Kidney (tissue), 13 donors: ENCODE measurements at regions not wholly inside any gene's neighbourhood (a gene's known extent, or its start where the extent isn't known, plus 50 kb on each side); places are given as distances from the start of the nearest gene placed in this dataset.

Source experiments
- DNase-seq, 5 donors: peaks; one replicate each; pipeline ENCODE4 v3.0.0-alpha.2; 2013 to 2020
- FAIRE-seq: peaks from 2 replicates; lab custom pipeline; 2012; peaks lifted over from hg19 to GRCh38; lab: Jason Lieb, UNC
- H3K27ac ChIP-seq, 2 donors: one replicate each; pipeline ENCODE4 v1.7.0; 2013; ENCODE audit warnings: low read depth in 2 of 2, low read length in 2 of 2, inconsistent platforms in 1 of 2
- H3K27me3 ChIP-seq: one replicate; pipeline ENCODE4 v1.7.1; 2013; ENCODE audit warnings: low read length, inconsistent platforms; ENCODE audit not compliant: control insufficient read depth, insufficient read depth
- H3K36me3 ChIP-seq, 3 donors: one replicate each; pipeline versions ENCODE4 v1.7.0 to v1.7.1; 2013; ENCODE audit warnings: low read length in 3 of 3, control low read depth in 1 of 3, inconsistent platforms in 1 of 3; ENCODE audit not compliant: insufficient read depth in 3 of 3, control insufficient read depth in 2 of 3
- H3K4me1 ChIP-seq, 3 donors: one replicate each; pipeline versions ENCODE4 v1.7.0 to v1.7.1; 2013; ENCODE audit warnings: low read length in 3 of 3, inconsistent platforms in 1 of 3, low read depth in 1 of 3; ENCODE audit not compliant: control insufficient read depth in 2 of 3, insufficient read depth in 2 of 3
- H3K4me3 ChIP-seq, 3 donors: one replicate each; pipeline versions ENCODE4 v1.7.0 to v1.8.1; 2013; ENCODE audit warnings: low read length in 3 of 3, control low read depth in 1 of 3, inconsistent platforms in 1 of 3
- H3K9ac ChIP-seq, 3 donors: one replicate each; pipeline versions ENCODE4 v1.7.0 to v1.7.1; 2013; ENCODE audit warnings: low read length in 3 of 3, control low read depth in 1 of 3, inconsistent platforms in 1 of 3
- H3K9me3 ChIP-seq, 3 donors: one replicate each; pipeline versions ENCODE4 v1.7.0 to v1.7.1; 2013; ENCODE audit warnings: low read length in 3 of 3, control low read depth in 1 of 3, inconsistent platforms in 1 of 3; ENCODE audit not compliant: control insufficient read depth in 2 of 3, insufficient read depth in 1 of 3
- intact Hi-C: fragments of 100-400 bp; cut with DNase I; formaldehyde crosslinking; loops from one replicate; pipeline ENCODE4 v1.11.1; 2022
- TF ChIP-seq, protein P1 (sequence below): IDR thresholded peaks from 3 replicates; pipeline ENCODE4 v1.5.1; 2012; ENCODE audit warnings: mild to moderate bottlenecking, moderate library complexity, borderline replicate concordance; ENCODE audit not compliant: insufficient read depth; ENCODE audit errors: extremely low read depth
- donor health status: control.
- donor health status: control.
- donor health status: control.
- donor health status: control.
- donor health status: control.
- donor health status: DM: yes; HTN: yes; CAD: no.
- donor health status: Normal renal cell carcinoma (clear cell type).

DNA sequence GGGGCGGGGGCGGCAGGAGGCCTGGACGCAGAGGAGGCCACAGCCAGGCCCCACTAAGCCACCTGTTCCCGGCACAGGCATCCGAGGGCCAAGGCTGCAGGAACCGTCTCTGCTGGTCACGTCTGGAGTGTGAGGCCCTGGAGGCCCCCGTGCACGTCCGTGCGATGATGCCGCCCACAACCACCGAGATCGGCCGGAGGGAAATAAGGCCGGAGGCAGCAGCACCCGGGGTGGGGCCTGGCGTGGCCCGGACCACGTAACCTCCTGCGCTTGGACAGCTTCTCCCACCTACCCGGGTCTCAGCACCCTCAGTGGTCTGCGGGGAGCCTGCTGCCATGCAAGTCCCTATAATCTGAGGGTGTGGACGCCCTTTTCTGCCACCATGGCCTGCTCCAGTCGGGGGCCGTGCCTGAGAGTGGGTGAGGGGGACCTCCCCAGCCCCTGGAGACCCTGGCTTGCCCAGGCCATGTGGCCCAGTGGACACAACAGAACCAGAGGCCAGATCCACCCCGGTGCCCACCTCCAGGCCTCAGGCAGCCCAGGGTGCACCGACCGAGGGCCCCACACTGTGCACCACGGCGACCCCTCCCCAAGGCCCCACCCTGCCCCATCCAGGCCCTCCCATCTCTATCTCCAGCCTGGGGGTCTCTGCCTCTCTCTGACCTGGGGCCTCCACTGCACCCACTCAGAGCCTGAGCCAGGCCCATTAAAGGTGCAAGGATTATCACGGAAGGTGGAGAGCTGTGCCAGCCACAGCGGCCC is 83.1 kb downstream of the PDGFA start:
- Histone ChIP-seq H3K27me3 (peaks cover 2% of the 10 kb centered on the region), H3K4me3 (no peak overlapping the region), H3K4me1 (no peaks in the 10 kb centered on the region), H3K27ac (no peak overlapping the region), H3K36me3 (no peaks in the 10 kb centered on the region), H3K9ac (no peak overlapping the region), H3K9me3 (no peaks in the 10 kb centered on the region)
- intact Hi-C loops = no loop called here
- FAIRE-seq (no peak), DNase-seq (no peak)
- TF ChIP-seq, protein P1, sequence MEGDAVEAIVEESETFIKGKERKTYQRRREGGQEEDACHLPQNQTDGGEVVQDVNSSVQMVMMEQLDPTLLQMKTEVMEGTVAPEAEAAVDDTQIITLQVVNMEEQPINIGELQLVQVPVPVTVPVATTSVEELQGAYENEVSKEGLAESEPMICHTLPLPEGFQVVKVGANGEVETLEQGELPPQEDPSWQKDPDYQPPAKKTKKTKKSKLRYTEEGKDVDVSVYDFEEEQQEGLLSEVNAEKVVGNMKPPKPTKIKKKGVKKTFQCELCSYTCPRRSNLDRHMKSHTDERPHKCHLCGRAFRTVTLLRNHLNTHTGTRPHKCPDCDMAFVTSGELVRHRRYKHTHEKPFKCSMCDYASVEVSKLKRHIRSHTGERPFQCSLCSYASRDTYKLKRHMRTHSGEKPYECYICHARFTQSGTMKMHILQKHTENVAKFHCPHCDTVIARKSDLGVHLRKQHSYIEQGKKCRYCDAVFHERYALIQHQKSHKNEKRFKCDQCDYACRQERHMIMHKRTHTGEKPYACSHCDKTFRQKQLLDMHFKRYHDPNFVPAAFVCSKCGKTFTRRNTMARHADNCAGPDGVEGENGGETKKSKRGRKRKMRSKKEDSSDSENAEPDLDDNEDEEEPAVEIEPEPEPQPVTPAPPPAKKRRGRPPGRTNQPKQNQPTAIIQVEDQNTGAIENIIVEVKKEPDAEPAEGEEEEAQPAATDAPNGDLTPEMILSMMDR = no peak

DNA sequence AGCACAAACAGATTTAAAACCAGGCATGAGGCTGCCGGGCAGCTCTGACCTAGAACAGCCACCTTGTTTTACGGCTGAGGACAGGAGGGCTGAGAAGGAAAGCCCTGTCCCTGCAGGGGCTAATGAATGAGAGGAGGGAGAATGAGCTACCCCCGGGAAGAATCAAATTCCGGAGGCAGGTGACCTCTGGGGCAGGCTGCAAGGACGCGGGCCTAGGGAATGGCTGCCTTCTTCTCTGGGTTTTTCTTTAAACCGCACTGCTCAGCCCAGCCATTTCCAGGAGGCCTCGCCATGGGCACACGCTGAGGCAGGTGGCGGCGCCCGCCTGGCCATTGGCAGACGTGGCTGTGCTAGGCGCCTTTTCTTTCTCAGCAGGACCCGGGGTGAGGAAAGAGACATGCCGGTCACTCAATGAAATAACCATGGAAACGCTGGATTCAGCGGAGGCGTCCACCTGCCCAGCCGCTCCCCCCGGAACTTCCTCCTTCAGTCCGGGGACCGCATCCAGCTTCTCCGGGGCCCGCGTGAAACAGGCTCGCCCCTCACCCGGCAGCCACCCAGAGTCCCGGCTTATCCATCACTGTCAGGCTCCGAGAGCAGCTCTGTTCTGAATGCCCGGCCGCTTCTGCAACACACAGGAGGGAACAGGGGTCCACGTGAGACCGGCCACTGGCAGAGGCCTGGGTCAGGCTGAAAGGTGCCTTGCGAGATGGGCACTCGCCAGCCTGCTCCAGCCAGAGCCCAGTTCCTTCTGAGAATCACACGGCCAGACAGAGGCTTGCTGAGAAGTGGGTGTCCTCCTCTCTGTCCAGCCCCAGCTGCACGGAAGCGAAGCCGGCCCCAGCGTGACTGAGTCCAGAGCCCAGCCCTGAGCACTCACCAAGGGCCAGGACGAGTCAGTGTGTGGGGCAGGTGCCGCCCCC is 82.1 kb downstream of the PDGFA start:
- H3K4me3 ChIP-seq = no peak overlapping the region
- TF ChIP-seq, protein P1 = no peak
- peak in 2 of 5 donors; percentile 39 to 50 for DNase-seq
- H3K9ac ChIP-seq = no peak overlapping the region
- FAIRE-seq = no peak
- H3K36me3 ChIP-seq = no peaks in the 10 kb centered on the region
- H3K9me3 ChIP-seq = no peaks in the 10 kb centered on the region
- peaks cover 2% of the 10 kb centered on the region for H3K27me3 ChIP-seq
- intact Hi-C loops = no loop called here
- H3K27ac ChIP-seq = no peak overlapping the region
- no peaks in the 10 kb centered on the region for H3K4me1 ChIP-seq

DNA sequence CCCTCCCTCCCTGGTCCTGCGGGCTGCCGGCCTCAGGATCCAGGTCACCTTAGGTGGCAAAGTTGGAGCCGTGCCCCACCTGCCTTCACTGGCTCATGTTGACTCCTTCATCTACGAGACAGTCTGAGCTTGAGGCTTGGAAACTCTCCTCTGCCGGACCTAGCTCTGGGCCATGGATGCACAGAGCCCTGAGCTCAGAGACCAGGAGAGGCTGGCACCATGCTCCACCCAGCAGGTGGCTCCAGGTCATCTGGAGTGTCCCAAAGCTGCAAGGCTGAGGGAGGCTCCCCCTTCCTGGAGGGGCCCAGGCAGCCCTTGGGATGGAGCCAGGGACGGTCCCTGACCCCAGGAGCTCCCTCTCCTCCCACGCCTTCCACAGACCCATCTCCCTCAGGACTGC is 81.3 kb downstream of the PDGFA start:
- Histone ChIP-seq H3K27me3 (peaks cover 2% of the 10 kb centered on the region), H3K27ac (no peak overlapping the region), H3K4me1 (no peaks in the 10 kb centered on the region), H3K4me3 (no peak overlapping the region), H3K9ac (no peak overlapping the region), H3K36me3 (no peaks in the 10 kb centered on the region), H3K9me3 (peaks cover 0 to 3% (median 0%) of the 10 kb centered on the region in 3 donors)
- TF ChIP-seq, protein P1 = no peak
- intact Hi-C loops = no loop called here
- no peak for FAIRE-seq
- DNase-seq = no peak
